Choroid plexus epithelial cell (primary cell): ENCODE measurements at regions not wholly inside any gene's neighbourhood (a gene's known extent, or its start where the extent isn't known, plus 50 kb on each side); places are given as distances from the start of the nearest gene placed in this dataset.
A peak's percentile ranks its signal among the peaks of the same experiment; 100 is the strongest.

Source experiments
- DNase-seq: peaks from one replicate; pipeline ENCODE4 v3.0.0-alpha.2; 2010; ENCODE audit warnings: low read depth
- H3K4me3 ChIP-seq: 2 replicates; pipeline ENCODE4 v1.5.1; 2011; ENCODE audit warnings: low read depth, mild to moderate bottlenecking, control low read depth, low read length, moderate library complexity
- CTCF ChIP-seq: conservative IDR thresholded peaks from 2 replicates; pipeline ENCODE4 v1.5.1; 2011; ENCODE audit warnings: low read depth, mild to moderate bottlenecking, control low read depth, inconsistent platforms, low read length, moderate library complexity

DNA sequence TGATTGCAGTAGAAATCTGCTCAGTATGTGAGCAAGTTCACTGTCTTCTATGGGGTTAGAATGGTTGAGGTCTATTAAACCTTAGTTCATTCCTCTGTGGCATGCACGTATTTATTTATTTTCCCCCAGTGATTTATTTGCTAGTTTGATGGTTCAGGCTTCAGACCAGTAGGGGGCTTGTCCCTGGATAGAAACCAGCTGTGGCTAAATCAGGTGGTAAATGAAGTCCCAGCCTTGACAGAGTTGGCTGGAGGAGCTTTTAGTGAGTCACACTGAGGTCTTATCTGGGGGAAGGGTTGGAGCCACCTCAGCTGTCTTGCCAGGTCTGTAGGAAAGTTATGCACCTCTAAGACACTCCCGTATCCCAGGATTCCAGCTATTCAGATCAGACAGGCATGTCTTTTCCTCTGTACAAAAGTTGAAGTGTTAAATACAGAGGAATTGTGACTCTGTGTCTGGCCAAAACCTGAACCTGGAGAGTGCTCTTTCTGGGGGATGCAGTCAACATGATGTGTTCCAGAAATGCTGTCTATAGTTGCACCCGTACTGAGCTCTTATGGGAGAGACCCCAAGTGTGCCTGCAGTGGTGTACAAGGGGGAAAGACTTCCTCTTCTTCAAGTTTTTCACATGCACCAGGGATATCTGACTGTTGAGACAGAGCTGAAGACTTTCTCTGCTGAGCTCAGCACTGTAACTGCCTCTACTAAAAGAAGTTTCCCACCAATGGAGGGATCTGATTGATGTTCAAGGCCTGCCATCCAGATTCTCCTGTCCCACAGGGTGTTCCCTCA, 1322.1 kb downstream of the TMEM121 start:
- H3K4me3 ChIP-seq = no peak overlapping the region
- TF ChIP-seq CTCF = no peak
- DNase-seq = no peak

DNA sequence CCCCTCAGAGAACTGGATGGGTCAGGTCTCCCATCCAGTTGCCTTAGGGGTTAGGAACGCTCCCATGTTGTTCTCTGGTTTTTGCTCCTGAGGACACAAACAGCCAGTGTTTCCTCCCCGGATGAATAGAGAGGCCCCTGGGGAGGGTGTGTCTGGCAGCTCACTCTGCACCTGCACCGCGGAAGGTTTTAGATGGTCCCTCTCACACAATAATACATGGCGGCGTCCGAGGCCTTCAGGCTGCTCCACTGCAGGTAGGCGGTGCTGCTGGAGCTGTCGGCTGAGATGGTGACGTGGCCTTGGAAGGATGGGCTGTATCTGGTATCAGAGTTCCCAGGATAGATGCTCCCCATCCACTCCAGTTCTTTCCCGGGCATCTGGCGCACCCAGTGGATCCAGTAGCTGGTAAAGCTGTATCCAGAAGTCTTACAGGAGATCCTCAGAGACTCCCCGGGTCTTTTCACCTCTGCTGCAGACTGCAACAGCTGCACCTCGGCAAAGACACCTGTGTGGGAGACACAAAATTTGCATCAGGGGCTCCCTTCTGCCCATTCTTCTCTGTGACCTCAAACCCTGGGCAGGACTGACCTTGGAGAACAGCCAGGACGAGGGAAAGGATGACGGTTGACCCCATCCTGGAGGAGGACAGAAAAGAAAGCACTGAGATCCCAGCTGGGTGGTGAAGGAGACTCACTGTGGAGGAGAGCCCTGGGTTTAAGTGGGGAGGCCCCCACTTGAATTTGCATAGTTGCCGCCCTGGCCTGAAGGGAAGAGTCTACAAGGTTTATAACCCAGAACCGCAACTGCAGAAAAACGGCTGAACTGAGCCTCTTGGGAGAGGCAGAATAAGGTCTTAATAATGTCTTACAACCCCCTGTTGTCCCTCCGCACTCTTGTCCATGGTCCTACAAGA, 1324.8 kb downstream of the TMEM121 start:
- no peak for TF ChIP-seq CTCF
- H3K4me3 ChIP-seq = no peak overlapping the region
- no peak for DNase-seq

- H3K4me3 ChIP-seq = no peak overlapping the region
- TF ChIP-seq CTCF = peak; percentile 43
- no peak for DNase-seq
These were observed 1346.4 kb downstream of the TMEM121 start for GRCh38 chr14:106872611-106873446.

- no peak for TF ChIP-seq CTCF
- DNase-seq = no peak
- H3K4me3 ChIP-seq = no peak overlapping the region
These were observed 1348.0 kb downstream of the TMEM121 start for GRCh38 chr14:106874350-106874749.

DNA sequence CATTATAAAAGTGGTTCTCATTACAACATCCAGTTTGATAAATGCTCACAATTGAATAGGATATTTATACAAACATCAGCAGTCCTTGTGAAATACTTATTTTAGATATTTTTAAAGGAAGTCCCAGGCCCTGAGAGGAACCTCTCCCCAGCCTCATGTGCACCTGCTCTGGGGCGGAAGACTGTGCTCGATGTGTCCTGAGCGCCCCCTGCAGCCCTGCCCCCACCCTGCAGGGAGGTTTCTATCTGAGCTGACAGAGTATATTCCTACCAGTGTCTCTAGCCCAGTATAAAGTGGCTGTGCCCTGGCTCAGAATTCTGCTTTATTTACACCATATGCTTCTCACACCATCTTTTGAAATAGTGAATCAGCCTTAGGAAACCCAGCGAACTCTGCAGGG, 1349.1 kb downstream of the TMEM121 start:
- H3K4me3 ChIP-seq = no peak overlapping the region
- peak; percentile 3 for TF ChIP-seq CTCF
- DNase-seq = no peak

DNA sequence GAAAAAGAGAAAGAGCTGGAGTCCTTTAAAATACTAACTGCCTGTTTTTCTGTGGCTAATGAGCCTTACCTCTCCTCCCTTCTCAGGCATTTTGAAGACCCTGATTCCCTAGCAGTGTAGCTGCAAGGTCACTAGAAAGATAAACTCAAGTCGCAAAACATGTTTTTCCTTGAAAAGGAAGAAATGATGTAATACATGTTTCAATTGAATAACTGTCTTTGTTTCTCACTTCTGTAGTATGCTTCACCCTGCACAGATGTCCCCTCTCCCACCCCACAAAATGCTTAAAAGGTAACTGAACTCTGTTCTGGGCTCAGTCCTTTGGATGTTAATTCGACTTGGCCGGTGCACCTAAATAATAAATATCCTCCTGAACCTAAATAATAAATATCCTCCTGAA, 1350.3 kb downstream of the TMEM121 start:
- H3K4me3 ChIP-seq = no peak overlapping the region
- no peak for TF ChIP-seq CTCF
- DNase-seq = no peak
